Kidney capillary endothelial cell (primary cell): ENCODE measurements at regions not wholly inside any gene's neighbourhood (a gene's known extent, or its start where the extent isn't known, plus 50 kb on each side); places are given as distances from the start of the nearest gene placed in this dataset.

Experiments
- DNase-seq: peaks from one replicate; pipeline ENCODE4 v3.0.0-alpha.2; 2018; ENCODE audit warnings: low spot score

- no peak for DNase-seq
Measured at GRCh38 chr6:165913676-165914570, 250.9 kb upstream of the PDE10A start.

GRCh38 chr6:165910184-165910966 lies 247.3 kb upstream of the PDE10A start:
- DNase-seq, result no peak

GRCh38 chr6:165906736-165907135 lies 243.7 kb upstream of the PDE10A start:
- no peak for DNase-seq

- no peak for DNase-seq
Measured at GRCh38 chr6:165905744-165906143, 242.7 kb upstream of the PDE10A start.

GRCh38 chr6:165900970-165901369 lies 237.9 kb upstream of the PDE10A start:
- no peak for DNase-seq

GRCh38 chr6:165899611-165900010 lies 236.6 kb upstream of the PDE10A start:
- DNase-seq, result no peak

GRCh38 chr6:165895421-165896165 lies 232.6 kb upstream of the PDE10A start:
- peak; percentile 21 for DNase-seq

GRCh38 chr6:165894171-165894825 lies 231.3 kb upstream of the PDE10A start:
- DNase-seq, result no peak

GRCh38 chr6:165893431-165893830 lies 230.4 kb upstream of the PDE10A start:
- no peak for DNase-seq

GRCh38 chr6:165891320-165891719 lies 228.3 kb upstream of the PDE10A start:
- DNase-seq, result no peak

- no peak for DNase-seq
Measured at GRCh38 chr6:165890404-165890735, 227.3 kb upstream of the PDE10A start.

GRCh38 chr6:165889636-165890403 lies 226.8 kb upstream of the PDE10A start:
- DNase-seq, result peak; percentile 15

GRCh38 chr6:165886169-165886568 lies 223.1 kb upstream of the PDE10A start:
- no peak for DNase-seq

- DNase-seq, result peak; percentile 53
Measured at GRCh38 chr6:165884813-165885765, 222.0 kb upstream of the PDE10A start.

GRCh38 chr6:165883851-165884640 lies 221.0 kb upstream of the PDE10A start:
- no peak for DNase-seq

GRCh38 chr6:165881806-165882205 lies 218.8 kb upstream of the PDE10A start:
- no peak for DNase-seq

- no peak for DNase-seq
Measured at GRCh38 chr6:165880686-165881085, 217.6 kb upstream of the PDE10A start.

GRCh38 chr6:165877773-165878172 lies 214.7 kb upstream of the PDE10A start:
- DNase-seq, result no peak

- DNase-seq, result no peak
Measured at GRCh38 chr6:165877192-165877591, 214.2 kb upstream of the PDE10A start.
